ENCODE measurements at regions not wholly inside any gene's neighbourhood (a gene's known extent, or its start where the extent isn't known, plus 50 kb on each side); places are given as distances from the start of the nearest gene placed in this dataset.
A peak's percentile ranks its signal among the peaks of the same experiment; 100 is the strongest.

GRCh38 chr4:185862340-185862739 lies 50.3 kb upstream of the SORBS2 start:
- no peaks in the 10 kb centered on the region for H3K79me2 ChIP-seq (ENCODE audit: control insufficient read depth in 1 of 2, insufficient read depth in 2 of 2, low read length in 2 of 2)
- no peak overlapping the region for H2BK20ac ChIP-seq (ENCODE audit: low read length)
- no peak overlapping the region for H4K91ac ChIP-seq (replicated peaks; ENCODE audit: insufficient read length, low read length)
- no peak overlapping the region for H3K9ac ChIP-seq (replicated peaks in 1 of 4; ENCODE audit: extremely low read depth in 1 of 4, low read depth in 3 of 4, low read length in 3 of 4)
- DNase-seq (ENCODE audit: low read depth in 1 of 2, low spot score in 2 of 2) (no peak), FAIRE-seq (no peak)
- H4K20me1 ChIP-seq (replicated peaks in 1 of 2; ENCODE audit: control insufficient read depth in 1 of 2, insufficient read depth in 2 of 2, low read length in 2 of 2) = no peaks in the 10 kb centered on the region
- peaks cover 16% of the 10 kb centered on the region in 2 experiments for H3K9me3 ChIP-seq (ENCODE audit: insufficient read depth in 2 of 2, low read depth in 1 of 2, low read length in 1 of 2)
- no peak overlapping the region for H3K4me3 ChIP-seq (ENCODE audit: extremely low read depth in 1 of 4, insufficient read depth in 2 of 4, low read depth in 3 of 4, low read length in 4 of 4)
- H2AFZ ChIP-seq (ENCODE audit: low read length) = no peak overlapping the region
- no peaks in the 10 kb centered on the region; the same call in 1 of the 2 replicates for H3K23me2 ChIP-seq (ENCODE audit: low read depth, low read length)
- no peaks in the 10 kb centered on the region for H3K79me1 ChIP-seq (ENCODE audit: low read depth, low read length)
- no peak overlapping the region for H3K27ac ChIP-seq (ENCODE audit: low read depth, low read length)
- no peak overlapping the region for H2BK5ac ChIP-seq (ENCODE audit: low read depth, low read length)
- H3K56ac ChIP-seq (replicated peaks; ENCODE audit: insufficient read length, low read depth, low read length) = no peak overlapping the region
- H3K4me2 ChIP-seq (ENCODE audit: insufficient read depth in 1 of 2, low read depth in 2 of 2, low read length in 2 of 2) = no peak overlapping the region
- no peak overlapping the region for H2BK120ac ChIP-seq (replicated peaks; ENCODE audit: low read depth, low read length)
- no peak overlapping the region for H4K8ac ChIP-seq (ENCODE audit: extremely low read depth, insufficient read depth, low read length)
- H3K4ac ChIP-seq (replicated peaks; ENCODE audit: insufficient read length, low read depth, low read length) = no peak overlapping the region
- H2BK15ac ChIP-seq (ENCODE audit: low read length) = 0 out of 2 replicates have a peak overlapping the region, but pooled peaks have one; percentile 32
- no peak overlapping the region for H3K23ac ChIP-seq (ENCODE audit: insufficient read length)
- no peak overlapping the region for H3K14ac ChIP-seq (ENCODE audit: insufficient read length)
- H2AK5ac ChIP-seq (ENCODE audit: low read depth, low read length) = no peak overlapping the region
- H4K5ac ChIP-seq (ENCODE audit: insufficient read length, low read depth, low read length) = no peak overlapping the region
- no peak overlapping the region for H3K18ac ChIP-seq (ENCODE audit: extremely low read depth, low read length)
- H2BK12ac ChIP-seq (ENCODE audit: low read depth, low read length) = no peak overlapping the region
- ChIA-PET POLR2A (ENCODE audit: partially characterized antibody) (no interaction called here), CTCF (ENCODE audit: partially characterized antibody) (interaction anchor here (0.8 to 1.3 kb wide), 3 partner anchors 14 to 146 kb away, joined by 3 read pairs; no protein-coding TSS in a partner anchor)
- peaks cover 0 to 5% (median 2%) of the 10 kb centered on the region in 4 experiments; a peak in 2 of 8 replicates for H3K36me3 ChIP-seq (ENCODE audit: control insufficient read depth in 2 of 4, insufficient read depth in 4 of 4, low read length in 3 of 4)
- 0 out of 4 replicates have a peak, but pooled peaks of 1 of the 2 experiments have one; percentile 9 for TF ChIP-seq RAD21 (IDR thresholded peaks at IDR 0.05 in 1 of 2, conservative IDR thresholded peaks at IDR 0.05 in 1 of 2; ENCODE audit: low read depth in 2 of 2, low read length in 2 of 2)
- no peak for TF ChIP-seq POLR2A (IDR thresholded peaks at IDR 0.05; ENCODE audit: control extremely low read depth in 1 of 2, low read depth in 2 of 2, low read length in 2 of 2)
- H3K27me3 ChIP-seq (replicated peaks in 1 of 4; ENCODE audit: control insufficient read depth in 3 of 4, extremely low read depth in 1 of 4, insufficient read depth in 3 of 4, low read length in 3 of 4) = no peaks in the 10 kb centered on the region
- WGBS, 2 experiments (ENCODE audit: extremely low coverage in 1 of 2, insufficient coverage in 1 of 2, insufficient read length in 1 of 2, insufficient replicate concordance in 2 of 2, low coverage in 1 of 2, low lambda C conversion rate in 2 of 2, missing lambda C conversion rate in 1 of 2) = 96% methylated on average over 4 of the region's 4 CpGs; no CpG with 5 or more reads in 1 of the 2 experiments
- no peaks in the 10 kb centered on the region; a peak in 1 of 7 replicates for H3K4me1 ChIP-seq (replicated peaks in 1 of 4; ENCODE audit: control insufficient read depth in 3 of 4, insufficient read depth in 4 of 4, low read length in 3 of 4)

All from H1 (cell line).